ENCODE measurements at regions not wholly inside any gene's neighbourhood (a gene's known extent, or its start where the extent isn't known, plus 50 kb on each side); places are given as distances from the start of the nearest gene placed in this dataset.

GRCh38 chr3:181966393-181966792 is 254.7 kb downstream of the SOX2 start:
- TF ChIP-seq CTCF (IDR thresholded peaks at IDR 0.05) = no peak
- no peak for TF ChIP-seq POLR2A (IDR thresholded peaks at IDR 0.05)

All from body of pancreas (tissue), 4 donors.